IPS-18a (cell line): ENCODE measurements at regions not wholly inside any gene's neighbourhood (a gene's known extent, or its start where the extent isn't known, plus 50 kb on each side); places are given as distances from the start of the nearest gene placed in this dataset.

Experiments
- H3K27ac ChIP-seq: one replicate; pipeline ENCODE4 v1.5.1; 2013; ENCODE audit warnings: low read length
- H3K27me3 ChIP-seq: one replicate; pipeline ENCODE4 v1.6.1; 2013; ENCODE audit warnings: mild to moderate bottlenecking, low read length; ENCODE audit not compliant: control insufficient read depth, insufficient read depth
- H3K36me3 ChIP-seq: one replicate; pipeline ENCODE4 v1.6.1; 2013; ENCODE audit warnings: low read depth, low read length; ENCODE audit not compliant: control insufficient read depth
- H3K4me1 ChIP-seq: one replicate; pipeline ENCODE4 v1.6.1; 2013; ENCODE audit warnings: low read depth, low read length; ENCODE audit not compliant: control insufficient read depth
- H3K4me3 ChIP-seq: one replicate; pipeline ENCODE4 v1.5.1; 2013; ENCODE audit warnings: low read length
- H3K9ac ChIP-seq: one replicate; pipeline ENCODE4 v1.6.1; 2013; ENCODE audit warnings: mild to moderate bottlenecking, low read length, moderate library complexity
- H3K9me3 ChIP-seq: one replicate; pipeline ENCODE4 v1.6.1; 2013; ENCODE audit warnings: low read depth, low read length; ENCODE audit not compliant: control insufficient read depth

DNA sequence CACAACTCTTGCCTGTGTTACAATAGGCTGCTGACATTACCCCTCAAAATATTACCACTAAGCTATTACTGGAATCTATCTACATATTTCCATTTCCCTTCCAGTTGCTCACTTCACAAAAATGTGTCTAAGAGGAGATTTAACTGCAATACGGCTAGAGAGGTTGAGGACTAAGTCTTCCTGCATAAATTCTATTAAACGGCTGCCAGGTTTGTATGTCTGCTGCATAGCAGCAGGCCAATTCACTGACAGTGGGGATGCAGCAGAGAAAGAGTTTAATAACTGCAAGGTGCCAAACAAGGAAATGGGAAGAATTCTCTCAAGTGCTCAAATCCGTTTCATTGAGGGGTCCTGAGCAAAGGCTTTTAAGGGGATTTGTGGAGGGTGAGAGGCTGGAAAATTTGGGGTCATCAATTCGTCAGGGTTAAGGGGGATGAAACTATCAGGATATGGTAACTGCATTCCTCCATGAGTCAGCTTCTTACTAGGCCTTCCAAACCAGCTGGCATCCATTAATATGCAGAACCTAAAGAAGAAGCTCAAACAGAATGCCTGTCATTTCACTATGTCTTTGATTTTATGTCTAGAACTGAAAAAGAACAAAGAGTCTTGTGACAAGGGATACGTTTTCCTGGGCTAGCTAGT lies 675.6 kb downstream of the TBL1XR1 start:
- Histone ChIP-seq H3K9ac (no peak overlapping the region), H3K9me3 (no peaks in the 10 kb centered on the region), H3K4me3 (no peak overlapping the region), H3K36me3 (no peaks in the 10 kb centered on the region), H3K27me3 (no peaks in the 10 kb centered on the region), H3K4me1 (peaks cover 27% of the 10 kb centered on the region), H3K27ac (peak overlapping the region; percentile 26)

DNA sequence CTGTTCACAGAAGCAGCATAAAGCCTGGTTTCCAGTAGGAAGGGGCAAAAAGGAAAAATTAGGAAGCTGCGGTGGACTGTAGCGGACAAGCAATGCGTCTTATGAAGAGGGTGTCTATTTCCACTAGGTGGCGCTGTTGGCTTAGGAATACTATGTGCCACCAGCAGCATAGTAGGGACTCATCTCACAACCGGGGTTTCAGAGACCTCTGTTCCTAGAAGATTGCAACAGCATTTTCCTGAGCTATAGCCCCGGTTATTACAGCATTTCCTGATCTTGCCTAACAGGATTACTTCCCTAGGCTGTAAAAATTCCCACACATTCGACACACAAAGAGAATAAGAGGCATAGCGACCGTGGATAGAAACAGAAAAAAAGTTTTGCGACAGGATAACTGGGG lies 683.0 kb downstream of the TBL1XR1 start:
- no peaks in the 10 kb centered on the region for H3K27me3 ChIP-seq
- H3K9ac ChIP-seq = no peak overlapping the region
- H3K4me3 ChIP-seq = no peak overlapping the region
- no peaks in the 10 kb centered on the region for H3K36me3 ChIP-seq
- H3K9me3 ChIP-seq = peaks cover 20% of the 10 kb centered on the region
- H3K27ac ChIP-seq = no peak overlapping the region
- H3K4me1 ChIP-seq = no peaks in the 10 kb centered on the region

DNA sequence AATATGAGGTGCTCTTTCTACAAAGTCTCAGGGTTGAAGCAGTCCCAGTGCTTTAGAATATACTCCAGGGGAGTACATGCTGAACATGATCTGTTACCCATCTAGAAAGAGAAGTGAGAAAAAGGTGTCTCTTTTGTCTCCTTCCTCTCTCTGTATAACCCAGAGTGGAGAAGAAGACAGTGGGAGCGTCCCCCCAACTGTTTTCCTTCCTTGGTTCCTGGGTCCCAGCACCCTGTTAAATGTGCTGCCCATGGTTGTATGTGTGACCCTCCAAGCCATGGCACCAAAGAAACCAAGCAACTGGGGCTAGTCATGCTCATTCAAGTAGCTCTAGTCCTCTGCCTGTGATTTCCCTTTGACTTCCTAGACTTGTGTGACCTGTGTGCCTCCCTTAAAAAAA lies 683.7 kb downstream of the TBL1XR1 start:
- no peaks in the 10 kb centered on the region for H3K36me3 ChIP-seq
- no peak overlapping the region for H3K9ac ChIP-seq
- H3K4me3 ChIP-seq = no peak overlapping the region
- no peak overlapping the region for H3K27ac ChIP-seq
- H3K27me3 ChIP-seq = no peaks in the 10 kb centered on the region
- peaks cover 20% of the 10 kb centered on the region for H3K9me3 ChIP-seq
- no peaks in the 10 kb centered on the region for H3K4me1 ChIP-seq

DNA sequence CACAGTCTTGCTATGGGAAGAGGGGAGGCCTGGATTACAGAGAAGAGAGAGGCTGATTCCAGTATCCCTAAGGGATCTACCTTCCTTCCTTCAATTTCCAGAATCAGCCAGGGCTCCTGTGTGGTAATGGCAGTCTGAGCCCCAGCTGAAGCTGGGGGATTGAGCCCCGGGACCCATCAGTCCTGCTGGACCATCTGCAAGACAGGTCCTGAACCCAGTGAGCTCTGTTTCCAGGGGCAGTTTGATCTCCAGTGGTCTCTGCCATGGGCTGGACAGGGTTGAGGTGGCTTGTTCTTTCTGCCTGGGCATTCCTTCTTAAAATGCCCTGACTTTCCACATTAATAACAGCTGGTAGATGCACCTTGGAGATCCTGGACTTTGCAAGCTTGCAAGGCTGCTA lies 685.2 kb downstream of the TBL1XR1 start:
- Histone ChIP-seq H3K4me3 (no peak overlapping the region), H3K36me3 (no peaks in the 10 kb centered on the region), H3K9me3 (peaks cover 20% of the 10 kb centered on the region), H3K9ac (no peak overlapping the region), H3K27ac (no peak overlapping the region), H3K27me3 (no peaks in the 10 kb centered on the region), H3K4me1 (no peaks in the 10 kb centered on the region)

DNA sequence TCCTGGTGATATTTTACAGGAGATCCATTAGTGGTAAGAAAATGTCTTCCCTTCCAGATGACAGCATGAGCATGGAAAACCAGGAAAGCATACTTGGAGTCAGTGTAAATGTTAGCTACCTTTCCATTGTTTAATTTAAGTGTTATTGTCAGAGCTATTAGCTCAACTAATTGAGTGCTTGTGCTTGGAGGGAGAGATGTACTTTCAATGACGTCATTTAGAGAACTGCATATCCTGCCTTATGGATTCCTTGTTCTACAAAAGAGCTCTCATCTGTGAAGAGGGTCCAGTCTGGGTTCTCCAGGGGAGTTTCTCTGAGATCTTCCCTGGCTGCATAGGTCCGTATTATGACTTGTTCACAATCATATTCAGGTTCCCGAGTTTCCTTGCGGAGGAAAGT lies 687.2 kb downstream of the TBL1XR1 start:
- Histone ChIP-seq H3K9ac (no peak overlapping the region), H3K4me1 (peaks cover 17% of the 10 kb centered on the region), H3K27me3 (no peaks in the 10 kb centered on the region), H3K27ac (no peak overlapping the region), H3K4me3 (no peak overlapping the region), H3K36me3 (no peaks in the 10 kb centered on the region), H3K9me3 (peaks cover 20% of the 10 kb centered on the region)

DNA sequence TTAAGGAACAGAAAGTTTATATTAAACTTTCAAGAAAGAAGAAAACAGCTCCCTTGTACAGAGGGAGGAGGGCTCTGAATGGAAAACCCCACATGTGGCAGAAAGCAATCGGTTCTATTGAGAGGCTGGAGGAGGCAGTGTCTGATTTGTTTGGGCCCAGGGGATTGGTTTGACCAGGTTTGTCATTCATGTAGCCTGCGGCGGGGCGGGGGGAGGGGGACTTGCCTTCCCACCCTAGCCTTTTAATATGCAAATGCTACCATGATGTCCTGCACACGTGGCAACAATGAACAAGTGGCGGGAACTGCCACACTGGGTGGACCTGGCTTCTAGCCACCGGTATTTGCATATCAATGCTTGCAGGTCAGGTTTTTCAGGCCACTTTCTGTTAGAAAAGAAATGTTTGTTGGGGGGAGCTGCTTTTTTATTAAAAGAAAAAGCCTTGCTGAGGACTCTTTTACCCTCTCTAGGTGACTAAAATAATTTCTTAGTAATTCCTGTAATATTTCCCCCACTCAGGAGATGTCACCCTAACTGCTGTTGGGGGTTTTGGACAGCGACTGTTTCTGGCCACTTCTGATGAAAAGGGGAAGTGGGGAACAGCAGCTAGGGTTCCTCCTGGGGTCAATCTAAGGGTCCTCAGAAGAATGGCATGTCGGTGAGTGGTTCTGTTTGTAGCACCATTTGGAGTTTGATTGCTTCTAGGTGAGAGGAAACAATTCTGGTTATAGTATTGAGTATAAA lies 691.2 kb downstream of the TBL1XR1 start:
- H3K27me3 ChIP-seq = no peaks in the 10 kb centered on the region
- H3K4me3 ChIP-seq = peak overlapping the region; percentile 31
- no peaks in the 10 kb centered on the region for H3K9me3 ChIP-seq
- H3K4me1 ChIP-seq = peaks cover 19% of the 10 kb centered on the region
- no peaks in the 10 kb centered on the region for H3K36me3 ChIP-seq
- H3K9ac ChIP-seq = peak overlapping the region; percentile 73
- H3K27ac ChIP-seq = peak overlapping the region; percentile 87

DNA sequence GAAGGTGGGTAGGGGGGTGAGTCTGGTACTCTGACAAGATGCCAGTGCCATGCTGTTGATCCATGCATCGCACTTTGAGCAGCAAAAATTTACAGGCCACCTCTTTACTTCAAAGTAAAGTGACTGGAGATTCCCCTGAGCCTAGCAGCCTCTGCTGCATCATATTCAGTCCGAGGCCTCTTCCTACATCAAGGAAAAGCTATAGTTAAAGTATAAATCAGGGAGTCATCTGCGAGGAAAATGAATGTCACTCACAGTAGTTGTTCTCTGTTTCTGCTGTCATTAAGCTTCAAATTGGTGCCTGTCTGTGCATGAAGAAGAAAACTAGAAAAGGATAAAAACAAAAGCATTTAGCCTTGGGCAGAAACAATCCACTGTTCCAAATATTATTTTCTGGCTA lies 706.2 kb downstream of the TBL1XR1 start:
- no peak overlapping the region for H3K27ac ChIP-seq
- H3K36me3 ChIP-seq = no peaks in the 10 kb centered on the region
- no peaks in the 10 kb centered on the region for H3K4me1 ChIP-seq
- no peak overlapping the region for H3K9ac ChIP-seq
- no peaks in the 10 kb centered on the region for H3K27me3 ChIP-seq
- no peaks in the 10 kb centered on the region for H3K9me3 ChIP-seq
- no peak overlapping the region for H3K4me3 ChIP-seq

DNA sequence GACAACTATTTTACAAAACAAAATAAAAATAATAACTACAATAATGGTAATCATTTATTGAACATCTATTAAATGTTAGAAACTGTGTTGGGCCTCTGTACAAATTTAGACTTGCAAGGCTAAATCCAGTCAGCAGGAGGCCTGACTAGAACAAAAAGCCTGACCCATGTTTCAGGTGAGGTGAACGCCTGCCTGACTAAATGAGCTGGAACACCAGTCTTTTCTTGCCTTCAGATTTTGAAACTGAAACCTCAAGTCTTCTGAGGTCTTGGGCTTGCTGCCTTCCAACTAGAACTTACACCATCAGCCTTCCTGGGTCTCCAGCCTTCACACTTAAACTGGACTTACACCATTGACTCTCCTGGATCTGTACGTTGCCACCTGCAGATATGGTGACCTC lies 706.9 kb downstream of the TBL1XR1 start:
- no peaks in the 10 kb centered on the region for H3K27me3 ChIP-seq
- H3K4me3 ChIP-seq = no peak overlapping the region
- H3K9ac ChIP-seq = no peak overlapping the region
- no peaks in the 10 kb centered on the region for H3K9me3 ChIP-seq
- no peaks in the 10 kb centered on the region for H3K4me1 ChIP-seq
- H3K36me3 ChIP-seq = no peaks in the 10 kb centered on the region
- H3K27ac ChIP-seq = no peak overlapping the region

DNA sequence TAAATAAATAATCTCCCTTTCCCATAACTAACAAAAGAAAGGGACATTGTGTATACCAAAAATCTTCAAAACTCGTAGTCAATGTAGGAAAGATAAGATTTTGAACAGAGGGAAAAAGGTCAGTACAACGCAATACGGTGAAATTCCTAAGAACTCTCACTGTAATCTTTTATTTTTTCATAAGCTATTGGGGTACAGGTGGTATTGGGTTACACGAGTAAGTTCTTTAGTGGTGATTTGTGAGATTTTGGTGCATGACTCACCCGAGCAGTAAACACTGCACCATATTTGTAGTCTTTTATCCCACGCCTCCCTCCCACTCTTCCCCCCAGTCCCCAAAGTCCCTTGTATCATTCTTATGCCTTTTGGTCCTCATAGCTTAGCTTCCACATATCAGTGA lies 718.0 kb downstream of the TBL1XR1 start:
- no peaks in the 10 kb centered on the region for H3K4me1 ChIP-seq
- no peaks in the 10 kb centered on the region for H3K9me3 ChIP-seq
- H3K27ac ChIP-seq = no peak overlapping the region
- no peak overlapping the region for H3K4me3 ChIP-seq
- no peak overlapping the region for H3K9ac ChIP-seq
- peaks cover 15% of the 10 kb centered on the region for H3K27me3 ChIP-seq
- H3K36me3 ChIP-seq = no peaks in the 10 kb centered on the region

DNA sequence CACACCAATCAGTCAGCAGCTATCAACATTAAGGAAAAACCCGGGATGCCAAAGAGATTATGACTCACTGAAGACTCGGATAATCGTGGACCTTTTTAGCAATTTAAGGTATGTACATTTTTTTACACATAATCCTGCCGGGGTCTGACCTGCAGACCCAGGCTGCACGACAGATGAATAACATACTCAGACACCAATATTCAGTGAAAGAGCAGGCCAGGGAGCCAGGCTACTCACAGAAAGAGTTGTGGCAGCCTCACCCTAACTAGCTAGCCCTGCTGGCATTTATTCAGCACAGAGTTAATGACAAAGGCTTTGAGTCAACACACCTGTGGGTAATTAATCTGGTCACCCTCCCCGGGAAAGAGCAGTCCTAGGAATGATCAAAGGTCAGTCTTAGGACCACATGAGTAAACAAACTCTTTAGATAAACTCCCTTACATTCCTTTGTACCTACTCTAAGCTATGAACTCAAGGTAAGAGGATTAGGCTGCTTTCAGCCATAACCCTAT lies 727.5 kb downstream of the TBL1XR1 start:
- H3K27ac ChIP-seq = no peak overlapping the region

DNA sequence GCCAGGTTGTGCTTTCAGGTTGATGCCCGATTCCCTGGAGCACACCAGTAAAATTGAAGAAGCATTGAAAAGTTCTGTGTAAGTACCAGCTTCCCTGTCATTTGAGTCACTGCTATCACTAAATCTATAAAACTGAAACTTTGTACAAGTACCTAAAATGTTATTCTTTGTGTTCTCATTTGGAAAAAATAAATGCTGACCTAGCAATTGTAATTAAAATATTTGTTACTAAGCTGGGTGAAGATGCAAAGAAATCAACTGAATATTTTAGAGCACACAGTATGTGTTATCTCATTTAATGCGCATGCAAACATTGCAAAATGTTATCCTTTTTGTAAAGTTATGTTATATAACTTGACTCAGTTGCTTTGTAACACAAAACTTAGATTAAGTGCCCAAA lies 733.7 kb downstream of the TBL1XR1 start:
- no peak overlapping the region for H3K27ac ChIP-seq
- no peak overlapping the region for H3K4me3 ChIP-seq
- no peak overlapping the region for H3K9ac ChIP-seq
- no peaks in the 10 kb centered on the region for H3K36me3 ChIP-seq
- no peaks in the 10 kb centered on the region for H3K4me1 ChIP-seq
- peaks cover 58% of the 10 kb centered on the region for H3K27me3 ChIP-seq
- no peaks in the 10 kb centered on the region for H3K9me3 ChIP-seq

More for the DNA sequence above, 727.5 kb downstream of the TBL1XR1 start:
- Histone ChIP-seq H3K4me1 (peaks cover 9% of the 10 kb centered on the region), H3K4me3 (no peak overlapping the region), H3K27me3 (peaks cover 94% of the 10 kb centered on the region), H3K9me3 (no peaks in the 10 kb centered on the region), H3K36me3 (no peaks in the 10 kb centered on the region), H3K9ac (no peak overlapping the region)

DNA sequence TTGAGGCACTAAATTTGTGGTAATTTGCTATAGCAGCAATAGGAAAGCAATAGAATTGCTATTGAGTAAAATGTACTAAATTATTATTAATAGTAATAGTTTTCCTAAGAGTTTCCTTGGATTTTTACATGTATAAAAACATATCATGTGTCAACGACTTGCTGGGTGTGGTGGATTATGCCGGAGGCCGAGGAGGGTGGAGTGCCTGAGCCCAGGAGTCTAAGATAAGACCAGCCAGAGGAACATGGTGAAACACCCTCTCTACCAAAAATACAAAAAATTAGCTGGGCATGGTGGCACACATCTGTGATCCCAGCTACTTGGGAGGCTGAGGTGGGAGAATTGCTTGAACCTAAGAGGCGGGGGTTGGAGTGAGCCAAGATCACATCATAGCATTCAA lies 749.9 kb downstream of the TBL1XR1 start:
- no peaks in the 10 kb centered on the region for H3K27me3 ChIP-seq
- H3K9me3 ChIP-seq = no peaks in the 10 kb centered on the region
- no peak overlapping the region for H3K9ac ChIP-seq
- H3K4me3 ChIP-seq = no peak overlapping the region
- H3K36me3 ChIP-seq = no peaks in the 10 kb centered on the region
- H3K27ac ChIP-seq = no peak overlapping the region
- H3K4me1 ChIP-seq = no peaks in the 10 kb centered on the region
